SHP77 (cell line): ENCODE measurements at regions not wholly inside any gene's neighbourhood (a gene's known extent, or its start where the extent isn't known, plus 50 kb on each side); places are given as distances from the start of the nearest gene placed in this dataset.
"Not testable (repeated sequence)": the region's sequence is repeated elsewhere in the genome, so short reads cannot be mapped to it uniquely, and the experiment has no call there.

Source experiments
- DNase-seq, 2 experiments: peaks; one replicate each; lab custom pipeline; 2025; lab: John Stamatoyannopoulos, UW

- DNase-seq = no peak
Observed at GRCh38 chr11:87545858-87546257, 508.1 kb downstream of the TMEM135 start.

- DNase-seq = no peak
Observed at GRCh38 chr11:87539596-87539995, 501.9 kb downstream of the TMEM135 start.

GRCh38 chr11:87536565-87536964 lies 498.8 kb downstream of the TMEM135 start:
- no peak for DNase-seq

- no peak for DNase-seq
Observed at GRCh38 chr11:87536016-87536415, 498.3 kb downstream of the TMEM135 start.

- no peak for DNase-seq
Observed at GRCh38 chr11:87535513-87535912, 497.8 kb downstream of the TMEM135 start.

- not testable (repeated sequence) for DNase-seq
Observed at GRCh38 chr11:87531835-87532234, 494.1 kb downstream of the TMEM135 start.

GRCh38 chr11:87529486-87529885 lies 491.8 kb downstream of the TMEM135 start:
- no peak for DNase-seq

- DNase-seq = no peak
Observed at GRCh38 chr11:87528752-87529151, 491.0 kb downstream of the TMEM135 start.

GRCh38 chr11:87523276-87523675 lies 485.5 kb downstream of the TMEM135 start:
- no peak for DNase-seq

- DNase-seq = no peak
Observed at GRCh38 chr11:87518266-87518665, 480.5 kb downstream of the TMEM135 start.

- DNase-seq = no peak
Observed at GRCh38 chr11:87517351-87517750, 479.6 kb downstream of the TMEM135 start.

GRCh38 chr11:87507722-87508121 lies 470.0 kb downstream of the TMEM135 start:
- DNase-seq = peak; percentile 0 to 1

GRCh38 chr11:87506946-87507345 lies 469.2 kb downstream of the TMEM135 start:
- not testable (repeated sequence) for DNase-seq

GRCh38 chr11:87501388-87501787 lies 463.7 kb downstream of the TMEM135 start:
- DNase-seq = no peak

GRCh38 chr11:87494936-87495335 lies 457.2 kb downstream of the TMEM135 start:
- DNase-seq = not testable (repeated sequence)

- not testable (repeated sequence) for DNase-seq
Observed at GRCh38 chr11:87494026-87494425, 456.3 kb downstream of the TMEM135 start.

GRCh38 chr11:87493516-87493915 lies 455.8 kb downstream of the TMEM135 start:
- DNase-seq = no peak

- no peak for DNase-seq
Observed at GRCh38 chr11:87491381-87491780, 453.6 kb downstream of the TMEM135 start.

GRCh38 chr11:87490671-87491070 lies 452.9 kb downstream of the TMEM135 start:
- no peak for DNase-seq

GRCh38 chr11:87484566-87484965 lies 446.8 kb downstream of the TMEM135 start:
- no peak for DNase-seq

GRCh38 chr11:87477321-87477720 lies 439.6 kb downstream of the TMEM135 start:
- no peak for DNase-seq

GRCh38 chr11:87473174-87473573 lies 435.4 kb downstream of the TMEM135 start:
- no peak for DNase-seq

GRCh38 chr11:87466223-87466622 lies 428.5 kb downstream of the TMEM135 start:
- no peak for DNase-seq

- no peak for DNase-seq
Observed at GRCh38 chr11:87465716-87466115, 428.0 kb downstream of the TMEM135 start.
